ENCODE measurements at regions not wholly inside any gene's neighbourhood (a gene's known extent, or its start where the extent isn't known, plus 50 kb on each side); places are given as distances from the start of the nearest gene placed in this dataset.

GRCh38 chr7:17558558-17559332 lies 260.3 kb downstream of the AHR start:
- no peak overlapping the region for H3K4me3 ChIP-seq
- no peaks in the 10 kb centered on the region for H3K36me3 ChIP-seq
- intact Hi-C loops (cut with DNase I), result no loop called here
- no peaks in the 10 kb centered on the region for H3K9me3 ChIP-seq
- no peaks in the 10 kb centered on the region for H3K27me3 ChIP-seq
- peaks cover 0 to 3% of the 10 kb centered on the region in 2 donors for H3K4me1 ChIP-seq
- no peak overlapping the region for H3K27ac ChIP-seq
- no peak for TF ChIP-seq CTCF (IDR thresholded peaks at IDR 0.05)
- DNase-seq (ENCODE audit: low spot score in 2 of 2), result no peak

GRCh38 chr7:17559388-17559787 lies 260.9 kb downstream of the AHR start:
- no peak overlapping the region for H3K4me3 ChIP-seq
- H3K36me3 ChIP-seq, result no peaks in the 10 kb centered on the region
- no peak for DNase-seq (ENCODE audit: low spot score in 2 of 2)
- H3K27ac ChIP-seq, result no peak overlapping the region
- peaks cover 0 to 3% of the 10 kb centered on the region in 2 donors for H3K4me1 ChIP-seq
- TF ChIP-seq CTCF (IDR thresholded peaks at IDR 0.05), result no peak
- H3K27me3 ChIP-seq, result no peaks in the 10 kb centered on the region
- no peaks in the 10 kb centered on the region for H3K9me3 ChIP-seq
- intact Hi-C loops (cut with DNase I), result no loop called here

GRCh38 chr7:17560516-17560915 lies 262.1 kb downstream of the AHR start:
- no peaks in the 10 kb centered on the region for H3K27me3 ChIP-seq
- no peak overlapping the region for H3K27ac ChIP-seq
- no peaks in the 10 kb centered on the region for H3K36me3 ChIP-seq
- H3K4me3 ChIP-seq, result no peak overlapping the region
- H3K4me1 ChIP-seq, result peaks cover 0 to 3% of the 10 kb centered on the region in 2 donors
- intact Hi-C loops (cut with DNase I), result no loop called here
- no peak for DNase-seq (ENCODE audit: low spot score in 2 of 2)
- no peaks in the 10 kb centered on the region for H3K9me3 ChIP-seq
- no peak for TF ChIP-seq CTCF (IDR thresholded peaks at IDR 0.05)

- no peak for DNase-seq (ENCODE audit: low spot score in 2 of 2)
- no peak overlapping the region for H3K4me3 ChIP-seq
- intact Hi-C loops (cut with DNase I), result no loop called here
- H3K27me3 ChIP-seq, result no peaks in the 10 kb centered on the region
- TF ChIP-seq CTCF (IDR thresholded peaks at IDR 0.05), result no peak
- H3K27ac ChIP-seq, result no peak overlapping the region
- H3K36me3 ChIP-seq, result no peaks in the 10 kb centered on the region
- H3K4me1 ChIP-seq, result peaks cover 0 to 3% of the 10 kb centered on the region in 2 donors
- H3K9me3 ChIP-seq, result no peaks in the 10 kb centered on the region
These were observed 262.5 kb downstream of the AHR start for GRCh38 chr7:17560966-17561365.

GRCh38 chr7:17564678-17565212 lies 266.3 kb downstream of the AHR start:
- DNase-seq (ENCODE audit: low spot score in 2 of 2), result no peak
- Histone ChIP-seq H3K27me3 (no peaks in the 10 kb centered on the region), H3K9me3 (no peaks in the 10 kb centered on the region), H3K4me1 (no peaks in the 10 kb centered on the region), H3K36me3 (no peaks in the 10 kb centered on the region), H3K27ac (no peak overlapping the region), H3K4me3 (no peak overlapping the region)
- intact Hi-C loops (cut with DNase I), result no loop called here
- no peak for TF ChIP-seq CTCF (IDR thresholded peaks at IDR 0.05)

Measured in ascending aorta (tissue), 2 donors.